PC-9 (cell line): ENCODE measurements at regions not wholly inside any gene's neighbourhood (a gene's known extent, or its start where the extent isn't known, plus 50 kb on each side); places are given as distances from the start of the nearest gene placed in this dataset.

Experiments
- BruUV-seq: library from RNA; stranded (reverse); fragments of 400-500 nt; replicated peaks from 2 replicates; lab custom pipeline; 2021; lab: Mats Ljungman, UMichigan
- CTCF ChIA-PET: fragments of 300-600 bp; sonication (Branson Sonifier 250); formaldehyde crosslinking; loops from one replicate; lab custom pipeline; 2022; ENCODE audit warnings: antibody characterized with exemption; lab: Charles Lee
- POLR2A ChIA-PET: fragments of 300-600 bp; sonication (Branson Sonifier 250); formaldehyde crosslinking; loops from one replicate; lab custom pipeline; 2022; ENCODE audit warnings: antibody characterized with exemption; ENCODE audit not compliant: unreplicated experiment; lab: Charles Lee
- DNase-seq, 2 experiments: peaks; one replicate each; pipeline versions ENCODE4 v3.0.0 to v3.0.0-alpha.2; 2015 to 2022; ENCODE audit warnings: mixed read lengths in 1 of 2
- H2AFZ ChIP-seq: fragments of 200-600 bp; sonication (generic); 2 replicates; pipeline ENCODE4 v1.8.1; 2017; ENCODE audit warnings: antibody characterized with exemption
- H3F3A ChIP-seq: fragments of 200-600 bp; sonication (generic); 2 replicates; pipeline ENCODE4 v1.8.1; 2017; ENCODE audit warnings: antibody characterized with exemption, mild to moderate bottlenecking, low read depth; ENCODE audit not compliant: insufficient read depth
- H3K27ac ChIP-seq: fragments of 200-600 bp; sonication (generic); 2 replicates; pipeline ENCODE4 v1.6.1; 2016; ENCODE audit warnings: mixed run types
- H3K27me3 ChIP-seq: fragments of 200-600 bp; sonication (generic); 2 replicates; pipeline ENCODE4 v1.6.1; 2016; ENCODE audit warnings: low read depth, mixed run types; ENCODE audit not compliant: insufficient read depth
- H3K36me3 ChIP-seq: fragments of 200-600 bp; sonication (generic); 2 replicates; pipeline ENCODE4 v1.6.1; 2016; ENCODE audit warnings: low read depth, mixed run types
- H3K4me1 ChIP-seq: fragments of 200-600 bp; sonication (generic); replicated peaks from 2 replicates; pipeline ENCODE4 v1.6.1; 2016; ENCODE audit warnings: mixed run types; ENCODE audit not compliant: insufficient read depth
- H3K4me2 ChIP-seq: fragments of 200-600 bp; sonication (generic); 2 replicates; pipeline ENCODE4 v1.6.1; 2017; ENCODE audit warnings: mixed run types
- H3K4me3 ChIP-seq: fragments of 200-600 bp; sonication (generic); 2 replicates; pipeline ENCODE4 v1.6.1; 2016; ENCODE audit warnings: mixed run types
- H3K79me2 ChIP-seq: fragments of 200-600 bp; sonication (generic); 2 replicates; pipeline ENCODE4 v1.6.1; 2017; ENCODE audit warnings: low read depth, mixed run types
- H3K9me2 ChIP-seq: fragments of 200-600 bp; sonication (generic); 2 replicates; pipeline ENCODE4 v1.8.1; 2017; ENCODE audit warnings: mild to moderate bottlenecking; ENCODE audit not compliant: insufficient read depth
- H3K9me3 ChIP-seq: fragments of 200-600 bp; sonication (generic); 2 replicates; pipeline ENCODE4 v1.8.1; 2016; ENCODE audit warnings: low read depth; ENCODE audit not compliant: insufficient read depth
- H4K20me1 ChIP-seq: fragments of 200-600 bp; sonication (generic); 2 replicates; pipeline ENCODE4 v1.8.1; 2017; ENCODE audit not compliant: insufficient read depth
- CTCF ChIP-seq: fragments of 200-600 bp; sonication (generic); conservative IDR thresholded peaks from 2 replicates; pipeline ENCODE4 v1.6.1; 2017; ENCODE audit warnings: mixed run types, antibody characterized with exemption, mild to moderate bottlenecking, moderate library complexity
- EZH2 ChIP-seq: fragments of 200-600 bp; sonication (generic); IDR thresholded peaks from 2 replicates; pipeline ENCODE4 v1.8.0; 2017; ENCODE audit warnings: antibody characterized with exemption, low read depth
- intact Hi-C: fragments of 100-400 bp; cut with micrococcal nuclease; formaldehyde crosslinking; loops from one replicate; pipeline ENCODE4 v1.10.0; 2022; ENCODE audit not compliant: unreplicated experiment

- H3K27me3 ChIP-seq: no peaks in the 10 kb centered on the region
- H3F3A ChIP-seq: no peaks in the 10 kb centered on the region
- intact Hi-C loops: no loop called here
- ChIA-PET CTCF (no interaction called here), POLR2A (no interaction called here)
- no peak for DNase-seq
- no peak for TF ChIP-seq EZH2
- TF ChIP-seq CTCF: no peak
- H2AFZ ChIP-seq: no peak overlapping the region
- H3K4me1 ChIP-seq: no peaks in the 10 kb centered on the region
- H3K27ac ChIP-seq: no peak overlapping the region
- no peaks in the 10 kb centered on the region for H3K9me3 ChIP-seq
- no peaks in the 10 kb centered on the region for H3K9me2 ChIP-seq
- no peaks in the 10 kb centered on the region for H3K79me2 ChIP-seq
- no TSS peak for BruUV-seq
- H3K36me3 ChIP-seq: no peaks in the 10 kb centered on the region
- no peaks in the 10 kb centered on the region for H4K20me1 ChIP-seq
- no peak overlapping the region for H3K4me2 ChIP-seq
- H3K4me3 ChIP-seq: no peak overlapping the region
These were observed 842.4 kb downstream of the LUZP2 start for GRCh38 chr11:25339281-25339680.

- Histone ChIP-seq H3K4me2 (no peak overlapping the region), H4K20me1 (no peaks in the 10 kb centered on the region), H3K4me3 (no peak overlapping the region), H2AFZ (no peak overlapping the region), H3K27me3 (no peaks in the 10 kb centered on the region), H3K79me2 (no peaks in the 10 kb centered on the region), H3K9me2 (no peaks in the 10 kb centered on the region), H3K9me3 (no peaks in the 10 kb centered on the region), H3K27ac (no peak overlapping the region), H3K36me3 (no peaks in the 10 kb centered on the region), H3K4me1 (no peaks in the 10 kb centered on the region), H3F3A (no peaks in the 10 kb centered on the region)
- TF ChIP-seq CTCF (no peak), EZH2 (no peak)
- POLR2A ChIA-PET: no interaction called here
- CTCF ChIA-PET: no interaction called here
- no peak for DNase-seq
- no TSS peak for BruUV-seq
- intact Hi-C loops: no loop called here
These were observed 852.7 kb downstream of the LUZP2 start for GRCh38 chr11:25349537-25349936.

- Histone ChIP-seq H3K36me3 (no peaks in the 10 kb centered on the region), H3K4me1 (no peaks in the 10 kb centered on the region), H3K27ac (no peak overlapping the region), H4K20me1 (no peaks in the 10 kb centered on the region), H3K9me3 (no peaks in the 10 kb centered on the region), H3K4me2 (no peak overlapping the region), H3K27me3 (no peaks in the 10 kb centered on the region), H3F3A (no peaks in the 10 kb centered on the region), H3K79me2 (no peaks in the 10 kb centered on the region), H2AFZ (no peak overlapping the region), H3K9me2 (no peaks in the 10 kb centered on the region), H3K4me3 (no peak overlapping the region)
- intact Hi-C loops: no loop called here
- ChIA-PET POLR2A (no interaction called here), CTCF (no interaction called here)
- DNase-seq: no peak
- TF ChIP-seq CTCF (no peak), EZH2 (no peak)
- BruUV-seq: no TSS peak
These were observed 854.3 kb downstream of the LUZP2 start for GRCh38 chr11:25350899-25351803.
